Mesenchymal stem cell (in vitro differentiated cells and primary cell): ENCODE measurements at regions not wholly inside any gene's neighbourhood (a gene's known extent, or its start where the extent isn't known, plus 50 kb on each side); places are given as distances from the start of the nearest gene placed in this dataset.

Experiments
- DNase-seq: peaks from one replicate; pipeline ENCODE4 v3.0.0-alpha.2; 2013
- H2AFZ ChIP-seq: one replicate; pipeline ENCODE4 v1.6.1; 2013; ENCODE audit warnings: low read depth, mild to moderate bottlenecking, control low read depth, inconsistent platforms, low read length, moderate library complexity
- H2AK5ac ChIP-seq: 2 replicates; pipeline ENCODE4 v1.6.1; 2013; ENCODE audit warnings: low read length, moderate library complexity, mild to moderate bottlenecking, inconsistent platforms; ENCODE audit not compliant: severe bottlenecking
- H2BK120ac ChIP-seq: one replicate; pipeline ENCODE4 v1.6.1; 2013; ENCODE audit warnings: low read depth, mild to moderate bottlenecking, inconsistent platforms, low read length, moderate library complexity
- H2BK12ac ChIP-seq, 2 experiments: one replicate each; pipeline ENCODE4 v1.6.1; 2013; ENCODE audit warnings: inconsistent platforms in 2 of 2, low read length in 2 of 2, mild to moderate bottlenecking in 2 of 2, moderate library complexity in 2 of 2, control low read depth in 1 of 2
- H2BK15ac ChIP-seq: one replicate; pipeline ENCODE4 v1.6.1; 2013; ENCODE audit warnings: mild to moderate bottlenecking, low read depth, inconsistent platforms; ENCODE audit not compliant: poor library complexity, severe bottlenecking
- H2BK5ac ChIP-seq: 2 replicates; pipeline ENCODE4 v1.6.1; 2013; ENCODE audit warnings: low read depth, mild to moderate bottlenecking, low read length, control low read depth, inconsistent platforms; ENCODE audit not compliant: poor library complexity, severe bottlenecking
- H3K14ac ChIP-seq, 2 experiments: one replicate each; pipeline ENCODE4 v1.6.1; 2013; ENCODE audit warnings: inconsistent platforms in 2 of 2, low read length in 2 of 2, control low read depth in 1 of 2, mild to moderate bottlenecking in 1 of 2, moderate library complexity in 1 of 2
- H3K18ac ChIP-seq, 2 experiments: one replicate each; pipeline ENCODE4 v1.6.1; 2013; ENCODE audit warnings: inconsistent platforms in 2 of 2, low read length in 2 of 2, control low read depth in 1 of 2, low read depth in 1 of 2, mild to moderate bottlenecking in 1 of 2
- H3K23ac ChIP-seq, 2 experiments: one replicate each; pipeline ENCODE4 v1.6.1; 2013; ENCODE audit warnings: inconsistent platforms in 2 of 2, low read length in 2 of 2, mild to moderate bottlenecking in 2 of 2, moderate library complexity in 2 of 2, control low read depth in 1 of 2
- H3K27ac ChIP-seq: 2 replicates; pipeline ENCODE4 v1.5.1; 2013; ENCODE audit warnings: mild to moderate bottlenecking, moderate library complexity, low read length, control low read depth, inconsistent platforms; ENCODE audit not compliant: poor library complexity, severe bottlenecking
- H3K27me3 ChIP-seq, 2 experiments: 2 replicates each; pipeline versions ENCODE4 v1.6.1 to v1.7.0; 2013; ENCODE audit warnings: low read length in 2 of 2, mild to moderate bottlenecking in 2 of 2, moderate library complexity in 2 of 2, control low read depth in 1 of 2, inconsistent platforms in 1 of 2; ENCODE audit not compliant: control insufficient read depth in 1 of 2, insufficient read depth in 1 of 2
- H3K36me3 ChIP-seq, 2 experiments: 2 replicates each; pipeline versions ENCODE4 v1.6.1 to v1.7.0; 2013; ENCODE audit warnings: low read length in 2 of 2, control low read depth in 1 of 2, inconsistent platforms in 1 of 2, low read depth in 1 of 2, mild to moderate bottlenecking in 1 of 2; ENCODE audit not compliant: insufficient read depth in 2 of 2, control insufficient read depth in 1 of 2
- H3K4ac ChIP-seq, 2 experiments: one replicate each; pipeline ENCODE4 v1.6.1; 2013; ENCODE audit warnings: inconsistent platforms in 2 of 2, low read length in 2 of 2, mild to moderate bottlenecking in 2 of 2, moderate library complexity in 2 of 2, control low read depth in 1 of 2, low read depth in 1 of 2
- H3K4me1 ChIP-seq: 2 replicates; pipeline ENCODE4 v1.6.1; 2013; ENCODE audit warnings: low read depth, low read length, control low read depth; ENCODE audit not compliant: control insufficient read depth, insufficient read depth
- H3K4me2 ChIP-seq: 2 replicates; pipeline ENCODE4 v1.6.1; 2013; ENCODE audit warnings: low read length, mild to moderate bottlenecking, inconsistent platforms; ENCODE audit not compliant: poor library complexity, severe bottlenecking
- H3K4me3 ChIP-seq, 2 experiments: 2 replicates each; pipeline versions ENCODE4 v1.5.1 to v1.7.0; 2013; ENCODE audit warnings: low read length in 2 of 2, mild to moderate bottlenecking in 2 of 2, control low read depth in 1 of 2, low read depth in 1 of 2; ENCODE audit not compliant: insufficient read depth in 1 of 2
- H3K79me1 ChIP-seq: replicated peaks from 2 replicates; pipeline ENCODE4 v1.6.1; 2013; ENCODE audit warnings: mild to moderate bottlenecking, control low read depth, low read length, inconsistent platforms; ENCODE audit not compliant: poor library complexity, severe bottlenecking
- H3K9ac ChIP-seq: 2 replicates; pipeline ENCODE4 v1.7.0; 2013; ENCODE audit warnings: mild to moderate bottlenecking, low read length, moderate library complexity
- H3K9me3 ChIP-seq: 2 replicates; pipeline ENCODE4 v1.7.0; 2013; ENCODE audit warnings: mild to moderate bottlenecking, low read length; ENCODE audit not compliant: control insufficient read depth
- H4K8ac ChIP-seq: one replicate; pipeline ENCODE4 v1.6.1; 2013; ENCODE audit warnings: inconsistent platforms, mild to moderate bottlenecking, low read length, moderate library complexity
- H4K91ac ChIP-seq: one replicate; pipeline ENCODE4 v1.6.1; 2013; ENCODE audit warnings: mild to moderate bottlenecking, low read length, inconsistent platforms
- WGBS: methylation state at CpG from one replicate; pipeline ENCODE4 v1.1.7; 2013; ENCODE audit warnings: mixed read lengths; 5-methylcytosine and 5-hydroxymethylcytosine counted together

- H2BK120ac ChIP-seq = no peak overlapping the region
- no peak overlapping the region for H3K14ac ChIP-seq
- no peak overlapping the region for H3K27ac ChIP-seq
- no peak for DNase-seq
- no peaks in the 10 kb centered on the region for H3K27me3 ChIP-seq
- no peaks in the 10 kb centered on the region for H3K79me1 ChIP-seq
- no peak overlapping the region for H3K23ac ChIP-seq
- no peaks in the 10 kb centered on the region for H3K4me1 ChIP-seq
- H4K91ac ChIP-seq = no peak overlapping the region
- H3K9ac ChIP-seq = no peak overlapping the region
- no peaks in the 10 kb centered on the region for H3K9me3 ChIP-seq
- 78% methylated on average over 4 of the region's 4 CpGs for WGBS
- no peak overlapping the region for H2AK5ac ChIP-seq
- H2AFZ ChIP-seq = no peak overlapping the region
- H4K8ac ChIP-seq = no peak overlapping the region
- no peak overlapping the region for H3K4me3 ChIP-seq
- no peak overlapping the region for H3K4ac ChIP-seq
- no peak overlapping the region for H3K18ac ChIP-seq
- no peak overlapping the region for H3K4me2 ChIP-seq
- H2BK12ac ChIP-seq = no peak overlapping the region
- H2BK5ac ChIP-seq = no peak overlapping the region
- H3K36me3 ChIP-seq = no peaks in the 10 kb centered on the region
- H2BK15ac ChIP-seq = no peak overlapping the region
Observed at GRCh38 chr3:21836227-21836626, 85.2 kb upstream of the ZNF385D start.

GRCh38 chr3:21839176-21839575 lies 88.2 kb upstream of the ZNF385D start:
- Histone ChIP-seq H2AFZ (no peak overlapping the region), H3K9ac (peak overlapping the region; percentile 78), H3K79me1 (no peaks in the 10 kb centered on the region), H3K4ac (no peak overlapping the region), H4K8ac (no peak overlapping the region), H3K36me3 (no peaks in the 10 kb centered on the region), H3K4me3 (no peak overlapping the region), H2BK12ac (no peak overlapping the region), H3K4me1 (no peaks in the 10 kb centered on the region), H2AK5ac (no peak overlapping the region), H3K4me2 (no peak overlapping the region), H3K14ac (no peak overlapping the region), H3K27me3 (no peaks in the 10 kb centered on the region), H4K91ac (no peak overlapping the region), H2BK15ac (no peak overlapping the region), H3K18ac (no peak overlapping the region), H2BK120ac (no peak overlapping the region), H3K23ac (no peak overlapping the region), H3K9me3 (no peaks in the 10 kb centered on the region), H3K27ac (no peak overlapping the region), H2BK5ac (no peak overlapping the region)
- DNase-seq = no peak
- WGBS = 47% methylated on average over 1 of the region's 1 CpG

GRCh38 chr3:21839592-21839991 lies 88.6 kb upstream of the ZNF385D start:
- Histone ChIP-seq H2BK5ac (no peak overlapping the region), H2BK120ac (no peak overlapping the region), H4K91ac (no peak overlapping the region), H3K18ac (no peak overlapping the region), H3K36me3 (no peaks in the 10 kb centered on the region), H2AFZ (no peak overlapping the region), H3K27ac (no peak overlapping the region), H3K4ac (no peak overlapping the region), H4K8ac (no peak overlapping the region), H3K14ac (no peak overlapping the region), H3K9ac (peak overlapping the region; percentile 78), H2AK5ac (no peak overlapping the region), H3K79me1 (no peaks in the 10 kb centered on the region), H2BK15ac (no peak overlapping the region), H3K23ac (no peak overlapping the region), H3K4me1 (no peaks in the 10 kb centered on the region), H3K9me3 (no peaks in the 10 kb centered on the region), H3K4me3 (no peak overlapping the region), H2BK12ac (no peak overlapping the region), H3K4me2 (no peak overlapping the region), H3K27me3 (no peaks in the 10 kb centered on the region)
- 81% methylated on average over 3 of the region's 3 CpGs for WGBS
- DNase-seq = peak; percentile 50

GRCh38 chr3:21847005-21847404 lies 96.0 kb upstream of the ZNF385D start:
- Histone ChIP-seq H3K9ac (no peak overlapping the region), H2AK5ac (no peak overlapping the region), H3K4me1 (no peaks in the 10 kb centered on the region), H2BK15ac (no peak overlapping the region), H3K27ac (no peak overlapping the region), H2AFZ (no peak overlapping the region), H2BK120ac (no peak overlapping the region), H3K4me3 (no peak overlapping the region), H4K8ac (no peak overlapping the region), H4K91ac (no peak overlapping the region), H3K23ac (no peak overlapping the region), H2BK5ac (no peak overlapping the region), H3K18ac (no peak overlapping the region), H3K4me2 (no peak overlapping the region), H3K4ac (no peak overlapping the region), H3K9me3 (no peaks in the 10 kb centered on the region), H2BK12ac (no peak overlapping the region), H3K27me3 (no peaks in the 10 kb centered on the region), H3K14ac (no peak overlapping the region), H3K79me1 (no peaks in the 10 kb centered on the region), H3K36me3 (no peaks in the 10 kb centered on the region)
- no CpG with 5 or more reads among the region's 2 CpGs for WGBS
- no peak for DNase-seq
